ENCODE measurements at regions not wholly inside any gene's neighbourhood (a gene's known extent, or its start where the extent isn't known, plus 50 kb on each side); places are given as distances from the start of the nearest gene placed in this dataset.

- no peak for TF ChIP-seq CTCF (IDR thresholded peaks at IDR 0.05)
- no peak for TF ChIP-seq POLR2A (IDR thresholded peaks at IDR 0.05)
Observed at GRCh38 chr1:199698222-199698621, 329.3 kb upstream of the NR5A2 start.

Data from thyroid gland (tissue), 4 donors.